GM06990 (cell line): ENCODE measurements at regions not wholly inside any gene's neighbourhood (a gene's known extent, or its start where the extent isn't known, plus 50 kb on each side); places are given as distances from the start of the nearest gene placed in this dataset.
"Not testable (repeated sequence)": the region's sequence is repeated elsewhere in the genome, so short reads cannot be mapped to it uniquely, and the experiment has no call there.

Source experiments
- DNase-seq: peaks from one replicate; pipeline ENCODE4 v3.0.0-alpha.2; 2011; ENCODE audit not compliant: insufficient read length; ENCODE audit errors: extremely low read depth
- H3K27me3 ChIP-seq: replicated peaks from 2 replicates; pipeline ENCODE4 v1.6.0; 2011; ENCODE audit warnings: low read length; ENCODE audit not compliant: control insufficient read depth, insufficient read depth
- H3K36me3 ChIP-seq: 2 replicates; pipeline ENCODE4 v1.5.1; 2011; ENCODE audit warnings: low read length; ENCODE audit not compliant: control insufficient read depth, insufficient read depth
- H3K4me3 ChIP-seq: replicated peaks from 2 replicates; pipeline ENCODE4 v1.5.1; 2011; ENCODE audit warnings: low read depth, mild to moderate bottlenecking, control low read depth, low read length
- TF ChIP-seq, protein P1 (sequence below): IDR thresholded peaks from 2 replicates; pipeline ENCODE4 v1.5.1; 2011; ENCODE audit warnings: low read length, control low read depth, mild to moderate bottlenecking, inconsistent platforms; ENCODE audit not compliant: insufficient read depth, poor library complexity, severe bottlenecking

- H3K4me3 ChIP-seq, result no peak overlapping the region
- no peaks in the 10 kb centered on the region for H3K27me3 ChIP-seq
- H3K36me3 ChIP-seq, result no peaks in the 10 kb centered on the region
- no peak for DNase-seq
- TF ChIP-seq, protein P1, sequence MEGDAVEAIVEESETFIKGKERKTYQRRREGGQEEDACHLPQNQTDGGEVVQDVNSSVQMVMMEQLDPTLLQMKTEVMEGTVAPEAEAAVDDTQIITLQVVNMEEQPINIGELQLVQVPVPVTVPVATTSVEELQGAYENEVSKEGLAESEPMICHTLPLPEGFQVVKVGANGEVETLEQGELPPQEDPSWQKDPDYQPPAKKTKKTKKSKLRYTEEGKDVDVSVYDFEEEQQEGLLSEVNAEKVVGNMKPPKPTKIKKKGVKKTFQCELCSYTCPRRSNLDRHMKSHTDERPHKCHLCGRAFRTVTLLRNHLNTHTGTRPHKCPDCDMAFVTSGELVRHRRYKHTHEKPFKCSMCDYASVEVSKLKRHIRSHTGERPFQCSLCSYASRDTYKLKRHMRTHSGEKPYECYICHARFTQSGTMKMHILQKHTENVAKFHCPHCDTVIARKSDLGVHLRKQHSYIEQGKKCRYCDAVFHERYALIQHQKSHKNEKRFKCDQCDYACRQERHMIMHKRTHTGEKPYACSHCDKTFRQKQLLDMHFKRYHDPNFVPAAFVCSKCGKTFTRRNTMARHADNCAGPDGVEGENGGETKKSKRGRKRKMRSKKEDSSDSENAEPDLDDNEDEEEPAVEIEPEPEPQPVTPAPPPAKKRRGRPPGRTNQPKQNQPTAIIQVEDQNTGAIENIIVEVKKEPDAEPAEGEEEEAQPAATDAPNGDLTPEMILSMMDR, result no peak
These were observed 182.3 kb upstream of the PHACTR1 start for GRCh38 chr6:12534069-12534853.

GRCh38 chr6:12535586-12536314 lies 180.8 kb upstream of the PHACTR1 start:
- Histone ChIP-seq H3K36me3 (no peaks in the 10 kb centered on the region), H3K4me3 (no peak overlapping the region), H3K27me3 (no peaks in the 10 kb centered on the region)
- TF ChIP-seq, protein P1, result no peak
- peak; percentile 49 for DNase-seq

DNA sequence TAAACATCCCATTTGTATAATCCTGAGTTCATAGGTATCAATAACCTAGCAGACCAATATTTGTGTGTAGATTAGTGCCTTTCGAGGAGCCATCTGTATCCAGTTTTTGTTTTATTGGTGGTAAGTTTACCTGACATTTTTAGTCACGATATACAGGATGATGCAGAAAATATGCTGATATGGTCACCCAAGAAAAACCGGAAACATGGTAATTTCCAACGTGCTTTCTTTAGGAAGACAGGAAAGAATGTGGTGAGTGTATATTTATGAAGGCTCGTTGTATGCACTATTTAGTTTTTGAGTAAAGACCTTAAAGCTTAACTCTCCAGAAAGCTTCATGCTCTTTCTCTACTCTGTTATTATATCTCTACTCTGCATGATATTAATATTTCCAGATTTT lies 180.2 kb upstream of the PHACTR1 start:
- Histone ChIP-seq H3K4me3 (no peak overlapping the region), H3K27me3 (no peaks in the 10 kb centered on the region), H3K36me3 (no peaks in the 10 kb centered on the region)
- DNase-seq, result no peak
- TF ChIP-seq, protein P1, result no peak

- TF ChIP-seq, protein P1, result no peak
- Histone ChIP-seq H3K36me3 (no peaks in the 10 kb centered on the region), H3K27me3 (no peaks in the 10 kb centered on the region)
These were observed 179.2 kb upstream of the PHACTR1 start for GRCh38 chr6:12537389-12537788.

DNA sequence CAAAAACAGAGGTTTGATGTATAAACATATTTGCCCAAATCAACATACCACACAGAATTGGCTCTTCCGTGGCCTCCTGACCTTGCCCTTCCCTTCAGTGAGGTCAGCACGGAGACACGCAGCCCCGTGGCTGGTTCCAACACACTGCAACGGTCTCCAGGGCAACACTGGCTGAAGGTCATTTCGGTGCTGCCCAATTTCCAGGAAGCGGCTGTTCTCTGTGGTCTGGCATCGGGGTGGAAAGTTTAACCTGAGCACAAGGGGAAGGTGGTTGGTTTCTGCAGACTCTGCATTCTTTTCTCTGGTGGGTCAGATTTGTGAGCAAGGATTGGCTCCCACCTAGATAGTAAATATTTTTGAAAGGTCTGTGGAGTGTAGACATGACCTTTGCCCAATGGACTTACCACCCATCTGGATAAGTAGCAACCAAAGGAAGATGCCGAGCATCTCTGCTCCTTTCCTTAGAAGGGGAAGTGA lies 177.6 kb upstream of the PHACTR1 start:
- TF ChIP-seq, protein P1, result no peak
- H3K4me3 ChIP-seq, result no peak overlapping the region
- no peak for DNase-seq
- H3K36me3 ChIP-seq, result no peaks in the 10 kb centered on the region
- no peaks in the 10 kb centered on the region for H3K27me3 ChIP-seq

More at GRCh38 chr6:12537389-12537788, 179.2 kb upstream of the PHACTR1 start:
- DNase-seq, result no peak
- no peak overlapping the region for H3K4me3 ChIP-seq

GRCh38 chr6:12542319-12543115 lies 174.1 kb upstream of the PHACTR1 start:
- H3K27me3 ChIP-seq, DNase-seq, H3K36me3 ChIP-seq, H3K4me3 ChIP-seq: not testable (repeated sequence)
